ENCODE measurements at regions not wholly inside any gene's neighbourhood (a gene's known extent, or its start where the extent isn't known, plus 50 kb on each side); places are given as distances from the start of the nearest gene placed in this dataset.
"Not testable (repeated sequence)": the region's sequence is repeated elsewhere in the genome, so short reads cannot be mapped to it uniquely, and the experiment has no call there.

GRCh38 chr2:89947208-89947815 is 1255.8 kb downstream of the RPIA start:
- not testable (repeated sequence) for H2BK12ac ChIP-seq (ENCODE audit: low read length); DNase-seq (ENCODE audit: low spot score); H3K23ac ChIP-seq (ENCODE audit: low read depth, low read length, poor library complexity); H2BK120ac ChIP-seq (ENCODE audit: low read depth, low read length); H3K4me2 ChIP-seq (ENCODE audit: insufficient read depth, low read length, poor library complexity, severe bottlenecking); H3K36me3 ChIP-seq (replicated peaks in 1 of 2; ENCODE audit: control insufficient read depth in 2 of 2, insufficient read depth in 2 of 2, low read length in 2 of 2); H3K4ac ChIP-seq (ENCODE audit: low read length); H2AFZ ChIP-seq (ENCODE audit: low read length); H3K27ac ChIP-seq (replicated peaks; ENCODE audit: low read length); H2BK5ac ChIP-seq (ENCODE audit: low read length); H3K79me1 ChIP-seq (ENCODE audit: low read depth, low read length); H3K27me3 ChIP-seq (ENCODE audit: control insufficient read depth in 3 of 3, insufficient read depth in 3 of 3, low read depth in 1 of 3, low read length in 3 of 3); H4K8ac ChIP-seq (ENCODE audit: low read depth, low read length); H2AK5ac ChIP-seq (ENCODE audit: low read depth, low read length); H3K9me3 ChIP-seq (replicated peaks in 1 of 2; ENCODE audit: control insufficient read depth in 2 of 2, insufficient read depth in 1 of 2, low read depth in 1 of 2, low read length in 2 of 2); H4K91ac ChIP-seq (ENCODE audit: low read depth, low read length, poor library complexity); H2BK15ac ChIP-seq (ENCODE audit: low read length); H3K14ac ChIP-seq (ENCODE audit: low read length); H3K9ac ChIP-seq (ENCODE audit: low read depth, low read length, poor library complexity); H3K4me3 ChIP-seq (ENCODE audit: low read length in 2 of 2); H3K4me1 ChIP-seq (ENCODE audit: control insufficient read depth in 2 of 2, insufficient read depth in 1 of 2, low read depth in 1 of 2, low read length in 2 of 2); H3K18ac ChIP-seq (ENCODE audit: low read length)
- no CpG with 5 or more reads among the region's 3 CpGs for WGBS, 2 donors (ENCODE audit: extremely low coverage in 2 of 2, insufficient read length in 2 of 2, insufficient replicate concordance in 1 of 2)

- not testable (repeated sequence) for H2BK5ac ChIP-seq (ENCODE audit: low read length); H4K91ac ChIP-seq (ENCODE audit: low read depth, low read length, poor library complexity); H3K14ac ChIP-seq (ENCODE audit: low read length); H3K23ac ChIP-seq (ENCODE audit: low read depth, low read length, poor library complexity); H3K4me2 ChIP-seq (ENCODE audit: insufficient read depth, low read length, poor library complexity, severe bottlenecking); H2BK12ac ChIP-seq (ENCODE audit: low read length); H3K9ac ChIP-seq (ENCODE audit: low read depth, low read length, poor library complexity); H3K36me3 ChIP-seq (replicated peaks in 1 of 2; ENCODE audit: control insufficient read depth in 2 of 2, insufficient read depth in 2 of 2, low read length in 2 of 2); H3K4me1 ChIP-seq (ENCODE audit: control insufficient read depth in 2 of 2, insufficient read depth in 1 of 2, low read depth in 1 of 2, low read length in 2 of 2); H3K4ac ChIP-seq (ENCODE audit: low read length); H3K79me1 ChIP-seq (ENCODE audit: low read depth, low read length); H2BK120ac ChIP-seq (ENCODE audit: low read depth, low read length); H2BK15ac ChIP-seq (ENCODE audit: low read length); H2AFZ ChIP-seq (ENCODE audit: low read length); H3K9me3 ChIP-seq (replicated peaks in 1 of 2; ENCODE audit: control insufficient read depth in 2 of 2, insufficient read depth in 1 of 2, low read depth in 1 of 2, low read length in 2 of 2); H3K4me3 ChIP-seq (ENCODE audit: low read length in 2 of 2); H3K27ac ChIP-seq (replicated peaks; ENCODE audit: low read length); DNase-seq (ENCODE audit: low spot score); H4K8ac ChIP-seq (ENCODE audit: low read depth, low read length); H3K27me3 ChIP-seq (ENCODE audit: control insufficient read depth in 3 of 3, insufficient read depth in 3 of 3, low read depth in 1 of 3, low read length in 3 of 3); H3K18ac ChIP-seq (ENCODE audit: low read length); H2AK5ac ChIP-seq (ENCODE audit: low read depth, low read length)
- no CpG with 5 or more reads among the region's 3 CpGs for WGBS, 2 donors (ENCODE audit: extremely low coverage in 2 of 2, insufficient read length in 2 of 2, insufficient replicate concordance in 1 of 2)
These were observed 1256.6 kb downstream of the RPIA start for GRCh38 chr2:89948102-89948501.

GRCh38 chr2:89950807-89951206 is 1259.3 kb downstream of the RPIA start:
- not testable (repeated sequence) for H3K9ac ChIP-seq (ENCODE audit: low read depth, low read length, poor library complexity); H3K9me3 ChIP-seq (replicated peaks in 1 of 2; ENCODE audit: control insufficient read depth in 2 of 2, insufficient read depth in 1 of 2, low read depth in 1 of 2, low read length in 2 of 2); H2BK15ac ChIP-seq (ENCODE audit: low read length); H3K23ac ChIP-seq (ENCODE audit: low read depth, low read length, poor library complexity); H2BK120ac ChIP-seq (ENCODE audit: low read depth, low read length); H3K18ac ChIP-seq (ENCODE audit: low read length); H3K4me1 ChIP-seq (ENCODE audit: control insufficient read depth in 2 of 2, insufficient read depth in 1 of 2, low read depth in 1 of 2, low read length in 2 of 2); DNase-seq (ENCODE audit: low spot score); H3K14ac ChIP-seq (ENCODE audit: low read length); H3K4me2 ChIP-seq (ENCODE audit: insufficient read depth, low read length, poor library complexity, severe bottlenecking); H2AK5ac ChIP-seq (ENCODE audit: low read depth, low read length); H3K36me3 ChIP-seq (replicated peaks in 1 of 2; ENCODE audit: control insufficient read depth in 2 of 2, insufficient read depth in 2 of 2, low read length in 2 of 2); H4K91ac ChIP-seq (ENCODE audit: low read depth, low read length, poor library complexity); H2BK5ac ChIP-seq (ENCODE audit: low read length); H2AFZ ChIP-seq (ENCODE audit: low read length); H2BK12ac ChIP-seq (ENCODE audit: low read length); H4K8ac ChIP-seq (ENCODE audit: low read depth, low read length); H3K4ac ChIP-seq (ENCODE audit: low read length); H3K27me3 ChIP-seq (ENCODE audit: control insufficient read depth in 3 of 3, insufficient read depth in 3 of 3, low read depth in 1 of 3, low read length in 3 of 3); H3K4me3 ChIP-seq (ENCODE audit: low read length in 2 of 2); H3K79me1 ChIP-seq (ENCODE audit: low read depth, low read length); H3K27ac ChIP-seq (replicated peaks; ENCODE audit: low read length)
- no CpG with 5 or more reads among the region's 2 CpGs for WGBS, 2 donors (ENCODE audit: extremely low coverage in 2 of 2, insufficient read length in 2 of 2, insufficient replicate concordance in 1 of 2)

- H4K91ac ChIP-seq (ENCODE audit: low read depth, low read length, poor library complexity); H3K4me1 ChIP-seq (ENCODE audit: control insufficient read depth in 2 of 2, insufficient read depth in 1 of 2, low read depth in 1 of 2, low read length in 2 of 2); H3K79me1 ChIP-seq (ENCODE audit: low read depth, low read length); H2AFZ ChIP-seq (ENCODE audit: low read length); DNase-seq (ENCODE audit: low spot score); H3K18ac ChIP-seq (ENCODE audit: low read length); H3K27me3 ChIP-seq (ENCODE audit: control insufficient read depth in 3 of 3, insufficient read depth in 3 of 3, low read depth in 1 of 3, low read length in 3 of 3); H3K9me3 ChIP-seq (replicated peaks in 1 of 2; ENCODE audit: control insufficient read depth in 2 of 2, insufficient read depth in 1 of 2, low read depth in 1 of 2, low read length in 2 of 2); H3K27ac ChIP-seq (replicated peaks; ENCODE audit: low read length); H2BK120ac ChIP-seq (ENCODE audit: low read depth, low read length); H2BK12ac ChIP-seq (ENCODE audit: low read length); H2AK5ac ChIP-seq (ENCODE audit: low read depth, low read length); H3K36me3 ChIP-seq (replicated peaks in 1 of 2; ENCODE audit: control insufficient read depth in 2 of 2, insufficient read depth in 2 of 2, low read length in 2 of 2); H3K23ac ChIP-seq (ENCODE audit: low read depth, low read length, poor library complexity); H2BK5ac ChIP-seq (ENCODE audit: low read length); H3K4me3 ChIP-seq (ENCODE audit: low read length in 2 of 2); H3K4ac ChIP-seq (ENCODE audit: low read length); H3K4me2 ChIP-seq (ENCODE audit: insufficient read depth, low read length, poor library complexity, severe bottlenecking); H3K14ac ChIP-seq (ENCODE audit: low read length); H4K8ac ChIP-seq (ENCODE audit: low read depth, low read length); H2BK15ac ChIP-seq (ENCODE audit: low read length); H3K9ac ChIP-seq (ENCODE audit: low read depth, low read length, poor library complexity): not testable (repeated sequence)
- WGBS, 2 donors (ENCODE audit: extremely low coverage in 2 of 2, insufficient read length in 2 of 2, insufficient replicate concordance in 1 of 2): no CpG with 5 or more reads among the region's 3 CpGs
These were observed 1265.8 kb downstream of the RPIA start for GRCh38 chr2:89957236-89957635.
